ENCODE measurements at regions not wholly inside any gene's neighbourhood (a gene's known extent, or its start where the extent isn't known, plus 50 kb on each side); places are given as distances from the start of the nearest gene placed in this dataset.

GRCh38 chr20:24059174-24059573, 70.6 kb upstream of the GGTLC1 start:
- no peak for DNase-seq (ENCODE audit: low read depth, low spot score)
- in situ Hi-C loops (cut with HindIII; ENCODE audit: low sequenced_read_pairs): no loop called here
- no peak overlapping the region for H3K4me3 ChIP-seq (ENCODE audit: low read depth, low read length)
- no peak for TF ChIP-seq CTCF (IDR thresholded peaks at IDR 0.05; ENCODE audit: low read depth, low read length)

GRCh38 chr20:24056491-24056890, 67.9 kb upstream of the GGTLC1 start:
- H3K4me3 ChIP-seq (ENCODE audit: low read depth, low read length): no peak overlapping the region
- no peak for DNase-seq (ENCODE audit: low read depth, low spot score)
- TF ChIP-seq CTCF (IDR thresholded peaks at IDR 0.05; ENCODE audit: low read depth, low read length): no peak
- in situ Hi-C loops (cut with HindIII; ENCODE audit: low sequenced_read_pairs): no loop called here

GRCh38 chr20:24052599-24053275, 64.2 kb upstream of the GGTLC1 start:
- TF ChIP-seq CTCF (IDR thresholded peaks at IDR 0.05; ENCODE audit: low read depth, low read length): no peak
- in situ Hi-C loops (cut with HindIII; ENCODE audit: low sequenced_read_pairs): no loop called here
- no peak for DNase-seq (ENCODE audit: low read depth, low spot score)
- H3K4me3 ChIP-seq (ENCODE audit: low read depth, low read length): no peak overlapping the region

- no peak for TF ChIP-seq CTCF (IDR thresholded peaks at IDR 0.05; ENCODE audit: low read depth, low read length)
- no peak for DNase-seq (ENCODE audit: low read depth, low spot score)
- in situ Hi-C loops (cut with HindIII; ENCODE audit: low sequenced_read_pairs): no loop called here
- H3K4me3 ChIP-seq (ENCODE audit: low read depth, low read length): no peak overlapping the region
These were observed 62.6 kb upstream of the GGTLC1 start for GRCh38 chr20:24051160-24051559.

GRCh38 chr20:24050119-24050518, 61.5 kb upstream of the GGTLC1 start:
- H3K4me3 ChIP-seq (ENCODE audit: low read depth, low read length): no peak overlapping the region
- no peak for DNase-seq (ENCODE audit: low read depth, low spot score)
- in situ Hi-C loops (cut with HindIII; ENCODE audit: low sequenced_read_pairs): no loop called here
- TF ChIP-seq CTCF (IDR thresholded peaks at IDR 0.05; ENCODE audit: low read depth, low read length): no peak

GRCh38 chr20:24049081-24049480, 60.5 kb upstream of the GGTLC1 start:
- in situ Hi-C loops (cut with HindIII; ENCODE audit: low sequenced_read_pairs): no loop called here

More at GRCh38 chr20:24049081-24049480, 60.5 kb upstream of the GGTLC1 start:
- no peak overlapping the region for H3K4me3 ChIP-seq (ENCODE audit: low read depth, low read length)
- no peak for DNase-seq (ENCODE audit: low read depth, low spot score)
- TF ChIP-seq CTCF (IDR thresholded peaks at IDR 0.05; ENCODE audit: low read depth, low read length): no peak
